GM19455 (cell line): ENCODE measurements at regions not wholly inside any gene's neighbourhood (a gene's known extent, or its start where the extent isn't known, plus 50 kb on each side); places are given as distances from the start of the nearest gene placed in this dataset.
A peak's percentile ranks its signal among the peaks of the same experiment; 100 is the strongest.
"Not testable (repeated sequence)": the region's sequence is repeated elsewhere in the genome, so short reads cannot be mapped to it uniquely, and the experiment has no call there.

Experiments used
- ATAC-seq: cut with Tn5 transposase; IDR thresholded peaks from one replicate; pipeline ENCODE4 v1.9.1; 2021; ENCODE audit not compliant: unreplicated experiment

- not testable (repeated sequence) for ATAC-seq
Observed at GRCh38 chr2:166744117-166744516, 144.2 kb upstream of the XIRP2 start.

GRCh38 chr2:166743482-166743881 is 144.8 kb upstream of the XIRP2 start:
- not testable (repeated sequence) for ATAC-seq

GRCh38 chr2:166727095-166727494 is 161.2 kb upstream of the XIRP2 start:
- ATAC-seq: peak; percentile 98

- no peak for ATAC-seq
Observed at GRCh38 chr2:166725927-166726924, 162.1 kb upstream of the XIRP2 start.

GRCh38 chr2:166716968-166717367 is 171.3 kb upstream of the XIRP2 start:
- ATAC-seq: no peak

- ATAC-seq: no peak
Observed at GRCh38 chr2:166700079-166700478, 188.2 kb upstream of the XIRP2 start.

GRCh38 chr2:166695154-166695553 is 193.1 kb upstream of the XIRP2 start:
- ATAC-seq: no peak

- ATAC-seq: not testable (repeated sequence)
Observed at GRCh38 chr2:166686057-166686456, 192.0 kb upstream of the SCN7A start.

- ATAC-seq: no peak
Observed at GRCh38 chr2:166677996-166678395, 183.9 kb upstream of the SCN7A start.

- ATAC-seq: no peak
Observed at GRCh38 chr2:166676716-166677115, 182.7 kb upstream of the SCN7A start.

- ATAC-seq: no peak
Observed at GRCh38 chr2:166675553-166675952, 181.5 kb upstream of the SCN7A start.

- no peak for ATAC-seq
Observed at GRCh38 chr2:166673986-166674385, 179.9 kb upstream of the SCN7A start.

GRCh38 chr2:166671801-166672200 is 177.8 kb upstream of the SCN7A start:
- no peak for ATAC-seq

GRCh38 chr2:166671235-166671634 is 177.2 kb upstream of the SCN7A start:
- no peak for ATAC-seq

- no peak for ATAC-seq
Observed at GRCh38 chr2:166665991-166666940, 172.2 kb upstream of the SCN7A start.

- no peak for ATAC-seq
Observed at GRCh38 chr2:166661824-166662223, 167.8 kb upstream of the SCN7A start.

GRCh38 chr2:166661391-166661790 is 167.3 kb upstream of the SCN7A start:
- no peak for ATAC-seq

GRCh38 chr2:166658901-166659300 is 164.9 kb upstream of the SCN7A start:
- ATAC-seq: no peak

- no peak for ATAC-seq
Observed at GRCh38 chr2:166653185-166653813, 159.2 kb upstream of the SCN7A start.

- ATAC-seq: no peak
Observed at GRCh38 chr2:166651991-166652390, 157.9 kb upstream of the SCN7A start.

- ATAC-seq: no peak
Observed at GRCh38 chr2:166651080-166651675, 157.1 kb upstream of the SCN7A start.
